Fibroblast of pulmonary artery (primary cell): ENCODE measurements at regions not wholly inside any gene's neighbourhood (a gene's known extent, or its start where the extent isn't known, plus 50 kb on each side); places are given as distances from the start of the nearest gene placed in this dataset.
"Not testable (repeated sequence)": the region's sequence is repeated elsewhere in the genome, so short reads cannot be mapped to it uniquely, and the experiment has no call there.

Experiments used
- DNase-seq: peaks from one replicate; pipeline ENCODE4 v3.0.0-alpha.2; 2010; ENCODE audit warnings: low read depth
- H3K4me3 ChIP-seq: replicated peaks from 2 replicates; pipeline ENCODE4 v1.5.1; 2011; ENCODE audit warnings: low read depth, mild to moderate bottlenecking, control low read depth, low read length, moderate library complexity
- TF ChIP-seq, protein P1 (sequence below): IDR thresholded peaks from 2 replicates; pipeline ENCODE4 v1.5.1; 2011; ENCODE audit warnings: mild to moderate bottlenecking, control low read depth, low read length, inconsistent platforms; ENCODE audit errors: missing control alignments

DNA sequence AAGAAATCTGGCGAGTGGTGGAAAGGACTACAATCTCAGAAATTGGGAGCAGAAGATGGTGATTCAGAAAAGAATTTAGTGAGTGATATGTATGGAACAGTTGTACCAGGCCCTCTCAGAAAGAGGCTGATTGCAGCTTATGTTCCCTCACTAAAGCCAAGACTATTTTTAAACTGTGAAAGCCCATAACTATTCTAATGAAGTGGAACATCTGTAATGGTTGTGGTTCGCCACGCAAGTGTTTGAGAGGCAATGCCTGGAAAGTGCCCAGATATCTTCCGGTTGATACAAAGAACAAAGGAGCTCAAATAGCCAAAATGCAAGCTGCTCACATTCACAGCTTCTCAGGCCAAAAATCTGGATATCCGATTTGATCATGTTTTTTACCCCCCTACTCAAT is 1250.7 kb downstream of the RAPGEF2 start:
- no peak for DNase-seq
- H3K4me3 ChIP-seq: no peak overlapping the region
- TF ChIP-seq, protein P1, sequence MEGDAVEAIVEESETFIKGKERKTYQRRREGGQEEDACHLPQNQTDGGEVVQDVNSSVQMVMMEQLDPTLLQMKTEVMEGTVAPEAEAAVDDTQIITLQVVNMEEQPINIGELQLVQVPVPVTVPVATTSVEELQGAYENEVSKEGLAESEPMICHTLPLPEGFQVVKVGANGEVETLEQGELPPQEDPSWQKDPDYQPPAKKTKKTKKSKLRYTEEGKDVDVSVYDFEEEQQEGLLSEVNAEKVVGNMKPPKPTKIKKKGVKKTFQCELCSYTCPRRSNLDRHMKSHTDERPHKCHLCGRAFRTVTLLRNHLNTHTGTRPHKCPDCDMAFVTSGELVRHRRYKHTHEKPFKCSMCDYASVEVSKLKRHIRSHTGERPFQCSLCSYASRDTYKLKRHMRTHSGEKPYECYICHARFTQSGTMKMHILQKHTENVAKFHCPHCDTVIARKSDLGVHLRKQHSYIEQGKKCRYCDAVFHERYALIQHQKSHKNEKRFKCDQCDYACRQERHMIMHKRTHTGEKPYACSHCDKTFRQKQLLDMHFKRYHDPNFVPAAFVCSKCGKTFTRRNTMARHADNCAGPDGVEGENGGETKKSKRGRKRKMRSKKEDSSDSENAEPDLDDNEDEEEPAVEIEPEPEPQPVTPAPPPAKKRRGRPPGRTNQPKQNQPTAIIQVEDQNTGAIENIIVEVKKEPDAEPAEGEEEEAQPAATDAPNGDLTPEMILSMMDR: no peak

DNA sequence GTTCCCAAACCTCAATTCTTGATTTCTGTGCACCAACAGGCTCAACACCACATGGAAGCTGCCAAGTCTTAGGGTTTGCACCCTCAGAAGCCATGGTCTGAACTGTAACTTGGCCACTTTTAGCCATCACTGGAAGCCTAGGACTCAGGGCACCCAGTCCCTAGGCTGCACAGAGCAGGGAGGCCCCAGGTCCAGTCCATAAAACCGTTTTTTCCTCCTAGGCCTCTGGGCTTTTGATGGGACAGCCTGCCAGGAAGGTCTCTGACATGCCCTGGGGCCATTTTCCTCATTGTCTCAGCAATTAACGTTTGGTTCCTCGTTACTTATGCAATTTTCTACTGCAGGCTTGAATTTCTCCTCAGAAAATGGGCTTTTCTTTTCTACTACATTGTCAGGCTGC is 1259.6 kb downstream of the RAPGEF2 start:
- no peak overlapping the region for H3K4me3 ChIP-seq
- no peak for DNase-seq
- TF ChIP-seq, protein P1: no peak

DNA sequence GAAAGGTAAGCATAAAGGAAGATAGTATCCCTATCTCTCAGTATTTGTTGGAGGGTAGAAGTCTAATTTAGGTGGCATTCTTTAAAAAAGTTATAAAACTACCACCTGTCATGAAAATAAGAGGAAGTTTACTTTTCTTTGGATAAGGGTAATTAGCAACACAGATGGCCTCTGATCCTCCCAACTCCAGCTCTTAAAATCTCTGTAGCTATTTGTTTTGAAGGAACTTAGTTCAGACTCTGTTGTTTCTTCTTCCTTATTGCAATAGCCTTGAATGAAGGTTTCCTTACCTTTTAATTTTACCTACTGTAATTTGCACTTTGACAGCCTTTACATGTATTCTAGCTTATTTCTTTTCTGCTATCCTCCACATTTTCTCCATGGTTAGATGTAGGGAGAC is 1261.3 kb downstream of the RAPGEF2 start:
- DNase-seq: no peak
- TF ChIP-seq, protein P1: no peak
- H3K4me3 ChIP-seq: no peak overlapping the region

DNA sequence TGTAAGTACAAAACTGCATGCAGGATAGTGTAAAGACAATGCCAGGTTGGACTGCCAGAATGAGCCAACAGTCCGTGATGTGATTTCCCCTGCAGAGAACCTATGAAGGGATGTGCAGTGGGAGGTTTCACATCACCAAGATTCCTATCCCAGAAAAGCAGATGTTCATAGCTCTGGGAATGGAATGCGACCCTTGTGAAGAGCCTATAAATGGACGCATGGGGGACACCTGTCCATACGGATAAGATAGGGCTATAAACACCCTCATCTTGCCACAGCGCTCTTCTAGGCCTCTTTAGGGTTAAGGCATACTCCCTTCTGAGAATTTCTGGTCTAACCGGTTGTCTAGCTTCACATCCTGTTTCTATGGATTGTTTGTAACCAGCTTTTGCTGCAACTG is 1261.8 kb downstream of the RAPGEF2 start:
- H3K4me3 ChIP-seq, DNase-seq: not testable (repeated sequence)

DNA sequence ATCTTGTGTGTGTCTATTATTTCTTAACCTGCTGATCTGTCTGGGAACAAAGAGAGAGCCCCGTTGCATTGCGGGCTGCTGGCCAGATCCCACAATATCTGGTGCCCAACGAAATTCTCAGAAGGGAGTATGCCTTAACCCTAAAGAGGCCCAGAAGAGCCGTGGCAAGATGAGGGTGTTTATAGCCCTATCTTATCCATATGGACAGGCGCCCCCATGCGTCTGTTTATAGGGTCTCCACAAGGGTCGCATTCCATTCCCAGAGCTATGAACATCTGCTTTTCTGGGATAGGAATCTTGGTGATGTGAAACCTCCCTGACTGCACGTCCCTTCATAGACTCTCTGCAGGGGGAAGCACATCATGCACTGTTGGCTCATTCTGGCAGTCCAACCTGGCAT is 1262.5 kb downstream of the RAPGEF2 start:
- DNase-seq, H3K4me3 ChIP-seq: not testable (repeated sequence)

DNA sequence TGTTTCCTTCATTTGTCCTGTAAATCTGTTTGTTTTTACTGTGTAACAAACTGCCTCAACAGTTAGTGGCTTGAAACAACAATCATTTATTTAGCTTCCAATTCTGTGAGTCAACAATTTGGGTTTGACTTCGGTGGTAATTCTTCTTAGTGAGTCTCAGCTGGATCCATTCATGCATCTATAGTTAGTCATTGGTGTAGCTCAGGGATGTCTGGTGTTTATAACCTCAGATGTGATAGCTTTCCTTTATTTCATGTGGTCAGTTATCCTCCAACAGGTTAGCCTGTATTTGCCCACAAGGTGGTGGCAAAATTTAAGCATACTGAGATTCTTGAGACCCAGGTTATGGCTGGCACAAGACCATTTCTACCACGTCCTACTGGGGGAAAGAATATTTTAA is 1267.2 kb downstream of the RAPGEF2 start:
- TF ChIP-seq, protein P1: no peak
- no peak overlapping the region for H3K4me3 ChIP-seq
- DNase-seq: no peak

DNA sequence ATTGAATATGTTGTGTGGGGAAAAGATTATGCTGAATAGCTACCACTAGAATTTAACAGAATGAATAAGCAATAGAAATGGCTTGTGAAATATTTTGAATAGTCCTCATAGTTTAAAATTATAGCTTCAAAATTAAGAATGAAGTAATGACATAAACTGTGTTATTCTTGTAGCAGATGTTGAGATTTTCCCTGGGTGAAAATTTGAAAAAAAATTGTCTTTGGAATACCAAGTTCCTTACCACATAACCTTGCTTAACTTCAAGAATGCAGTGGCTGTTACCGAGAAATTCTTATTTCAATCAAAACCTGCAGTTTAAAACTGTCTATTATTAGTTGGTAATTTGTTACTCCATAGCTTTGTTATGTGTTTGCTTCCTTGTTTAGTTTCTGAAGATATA is 1268.6 kb downstream of the RAPGEF2 start:
- TF ChIP-seq, protein P1: no peak
- DNase-seq: no peak
- no peak overlapping the region for H3K4me3 ChIP-seq

DNA sequence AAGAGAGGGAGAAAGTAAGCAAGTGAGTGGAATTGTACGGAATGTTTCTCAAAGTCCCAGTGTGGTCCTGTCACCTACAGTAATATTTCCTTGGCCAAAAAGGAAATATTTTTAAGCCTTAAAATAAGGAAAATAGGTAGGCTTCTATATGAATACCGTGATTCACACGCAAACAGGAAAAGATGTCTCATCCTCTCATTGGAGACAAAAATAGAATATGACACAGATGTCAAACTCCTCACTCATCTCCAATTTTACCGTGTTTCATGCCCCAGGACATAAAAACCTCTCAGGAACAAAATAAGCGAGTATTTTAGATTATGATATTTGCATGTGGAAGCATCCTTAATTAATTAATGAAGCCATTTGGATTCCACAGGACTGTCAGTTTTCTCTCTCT is 1269.5 kb downstream of the RAPGEF2 start:
- DNase-seq: no peak
- no peak overlapping the region for H3K4me3 ChIP-seq
- TF ChIP-seq, protein P1: no peak
